ENCODE measurements at regions not wholly inside any gene's neighbourhood (a gene's known extent, or its start where the extent isn't known, plus 50 kb on each side); places are given as distances from the start of the nearest gene placed in this dataset.

GRCh38 chr5:6961837-6962635, 248.8 kb downstream of the TENT4A start:
- DNase-seq (ENCODE audit: low read depth), result no peak
- TF ChIP-seq CTCF (conservative IDR thresholded peaks at IDR 0.05; ENCODE audit: low read depth, low read length), result no peak
- no peak overlapping the region for H3K4me3 ChIP-seq (ENCODE audit: low read depth, low read length)

GRCh38 chr5:6976971-6977370, 263.7 kb downstream of the TENT4A start:
- H3K4me3 ChIP-seq (ENCODE audit: low read depth, low read length), result no peak overlapping the region
- TF ChIP-seq CTCF (conservative IDR thresholded peaks at IDR 0.05; ENCODE audit: low read depth, low read length), result no peak
- DNase-seq (ENCODE audit: low read depth), result no peak

- no peak overlapping the region for H3K4me3 ChIP-seq (ENCODE audit: low read depth, low read length)
- DNase-seq (ENCODE audit: low read depth), result no peak
- no peak for TF ChIP-seq CTCF (conservative IDR thresholded peaks at IDR 0.05; ENCODE audit: low read depth, low read length)
Observed at GRCh38 chr5:6979061-6979460, 265.8 kb downstream of the TENT4A start.

- no peak for TF ChIP-seq CTCF (conservative IDR thresholded peaks at IDR 0.05; ENCODE audit: low read depth, low read length)
- DNase-seq (ENCODE audit: low read depth), result no peak
- no peak overlapping the region for H3K4me3 ChIP-seq (ENCODE audit: low read depth, low read length)
Observed at GRCh38 chr5:6989230-6989629, 276.0 kb downstream of the TENT4A start.

- DNase-seq (ENCODE audit: low read depth), result no peak
- H3K4me3 ChIP-seq (ENCODE audit: low read depth, low read length), result no peak overlapping the region
- TF ChIP-seq CTCF (conservative IDR thresholded peaks at IDR 0.05; ENCODE audit: low read depth, low read length), result no peak
Observed at GRCh38 chr5:6994097-6994496, 280.9 kb downstream of the TENT4A start.

- H3K4me3 ChIP-seq (ENCODE audit: low read depth, low read length), result no peak overlapping the region
- DNase-seq (ENCODE audit: low read depth), result no peak
- no peak for TF ChIP-seq CTCF (conservative IDR thresholded peaks at IDR 0.05; ENCODE audit: low read depth, low read length)
Observed at GRCh38 chr5:6995115-6995514, 281.9 kb downstream of the TENT4A start.

- no peak overlapping the region for H3K4me3 ChIP-seq (ENCODE audit: low read depth, low read length)
- DNase-seq (ENCODE audit: low read depth), result no peak
Observed at GRCh38 chr5:7000310-7000709, 287.1 kb downstream of the TENT4A start.

More at GRCh38 chr5:7000310-7000709, 287.1 kb downstream of the TENT4A start:
- TF ChIP-seq CTCF (conservative IDR thresholded peaks at IDR 0.05; ENCODE audit: low read depth, low read length), result no peak

Data from choroid plexus epithelial cell (primary cell).